Heart left ventricle (tissue), 16 donors: ENCODE measurements at regions not wholly inside any gene's neighbourhood (a gene's known extent, or its start where the extent isn't known, plus 50 kb on each side); places are given as distances from the start of the nearest gene placed in this dataset.

Experiments used
- ATAC-seq, 4 donors: fragments of 200-7000 bp; cut with Tn5 transposase; one replicate each; pipeline ENCODE4 v1.9.1; 2020 to 2022; ENCODE audit warnings: moderate library complexity in 4 of 4, mild to moderate bottlenecking in 3 of 4, moderate number of reproducible peaks in 1 of 4
- DNase-seq, 5 donors: peaks; one replicate each; pipeline ENCODE4 v3.0.0-alpha.2; 2020
- H3K27ac ChIP-seq, 12 donors: fragments of 200-600 bp; sonication (generic) in 4 of 12; one replicate each; pipeline versions ENCODE4 v1.5.0 to v1.8.0; 2016 to 2022; ENCODE audit warnings: mild to moderate bottlenecking in 2 of 12
- H3K27me3 ChIP-seq, 9 donors: fragments of 200-600 bp; sonication (generic) in 2 of 9; one replicate each; pipeline versions ENCODE4 v1.5.1 to v1.8.0; 2016 to 2022; ENCODE audit warnings: mild to moderate bottlenecking in 3 of 9
- H3K36me3 ChIP-seq, 9 donors: fragments of 200-600 bp; sonication (generic) in 2 of 9; one replicate each; pipeline versions ENCODE4 v1.5.0 to v1.8.0; 2018 to 2022; ENCODE audit warnings: mild to moderate bottlenecking in 2 of 9
- H3K4me1 ChIP-seq, 12 donors: fragments of 200-600 bp; sonication (generic) in 4 of 12; one replicate each; pipeline versions ENCODE4 v1.5.0 to v1.8.0; 2016 to 2022; ENCODE audit warnings: mild to moderate bottlenecking in 3 of 12
- H3K4me3 ChIP-seq, 12 donors: fragments of 200-600 bp; sonication (generic) in 4 of 12; one replicate each; pipeline versions ENCODE4 v1.5.0 to v1.8.0; 2017 to 2022; ENCODE audit warnings: mild to moderate bottlenecking in 9 of 12, moderate library complexity in 4 of 12
- H3K9me3 ChIP-seq, 12 donors: fragments of 200-600 bp; sonication (generic) in 4 of 12; one replicate each; pipeline versions ENCODE4 v1.5.0 to v1.8.0; 2016 to 2022; ENCODE audit warnings: mild to moderate bottlenecking in 1 of 12
- CTCF ChIP-seq, 12 donors: fragments of 200-600 bp; sonication (generic) in 4 of 12; IDR thresholded peaks; one replicate each; pipeline versions ENCODE4 v1.5.0 to v1.8.0; 2018 to 2022; ENCODE audit warnings: antibody characterized with exemption in 12 of 12, mild to moderate bottlenecking in 5 of 12
- POLR2A ChIP-seq, 2 donors: fragments of 450-650 bp; IDR thresholded peaks; one replicate each; pipeline ENCODE4 v1.6.1; 2017; ENCODE audit warnings: antibody characterized with exemption in 2 of 2, mild to moderate bottlenecking in 2 of 2, moderate library complexity in 2 of 2
- WGBS, 4 donors: extraction: QIAGEN DNeasy Blood & Tissue Kit in 2 of 4; methylation state at CpG; one replicate each; pipeline versions ENCODE4 v1.1.5 to v1.1.7; 2013 to 2018; 5-methylcytosine and 5-hydroxymethylcytosine counted together
- intact Hi-C, 10 donors: fragments of 100-400 bp; cut with DNase I; formaldehyde crosslinking; loops; one replicate each; pipeline versions ENCODE4 v1.11.1 to v1.14.2; 2022
- donor health status: ischemic (EF 13 %, LVEDD 7.1; RV severe dilation, severe dysfunction).
- donor health status: healthy with polysubstance abuse.
- donor health status: DM: no; HTN: yes; CAD: no.
- donor health status: DM: no; HTN: no; CAD: no.
- donor health status: ischemic (EF 25% LVEDD 6.9; RV normal size, moderate dysfunction).
- donor health status: ischemic (EF 25% LVEDD 5.7; RV mildly dilated, moderate dysfunction).
- donor health status: healthy.
- donor health status: DM: yes; HTN: yes; CAD: no.
- donor health status: ischemic (EF 35%, LVEDD 5.7; RV mildly dilated, moderate dysfunction).
- donor health status: nonischemic (EF 11% LVEDD 7.7; RV severe dilation, severe dysfunction).
- donor health status: DM: yes; HTN: yes; CAD: no.
- donor health status: PGD.
- donor health status: ischemic (EF 29% LVEDD 5.4; RV normal size, mild dysfunction).
- donor health status: nonischemic (EF 23%, LVEDD 6.1; RV moderate dilation, normal function).

- intact Hi-C loops: no loop called here
- Histone ChIP-seq H3K27me3 (no peaks in the 10 kb centered on the region), H3K27ac (no peak overlapping the region), H3K36me3 (no peaks in the 10 kb centered on the region), H3K4me1 (no peaks in the 10 kb centered on the region), H3K4me3 (no peak overlapping the region), H3K9me3 (no peaks in the 10 kb centered on the region)
- no peak for ATAC-seq
- TF ChIP-seq POLR2A (IDR thresholded peaks at IDR 0.05) (no peak), CTCF (IDR thresholded peaks at IDR 0.05) (no peak)
- no peak for DNase-seq
These were observed 186.4 kb downstream of the WNT5A start for GRCh38 chr3:55300701-55301100.

- Histone ChIP-seq H3K27ac (no peak overlapping the region), H3K9me3 (no peaks in the 10 kb centered on the region), H3K27me3 (no peaks in the 10 kb centered on the region), H3K4me3 (no peak overlapping the region), H3K4me1 (no peaks in the 10 kb centered on the region), H3K36me3 (no peaks in the 10 kb centered on the region)
- WGBS, 4 donors: 56 to 75% (median 64%) methylated on average over 5 of the region's 5 CpGs
- TF ChIP-seq CTCF (IDR thresholded peaks at IDR 0.05) (no peak), POLR2A (IDR thresholded peaks at IDR 0.05) (no peak)
- intact Hi-C loops: no loop called here
- no peak for DNase-seq
- no peak for ATAC-seq
These were observed 189.4 kb downstream of the WNT5A start for GRCh38 chr3:55297706-55298105.

GRCh38 chr3:55297245-55297644 lies 189.9 kb downstream of the WNT5A start:
- 74 to 82% (median 78%) methylated on average over 2 of the region's 2 CpGs for WGBS, 4 donors
- no peak for ATAC-seq
- DNase-seq: no peak
- H3K27me3 ChIP-seq: no peaks in the 10 kb centered on the region
- H3K4me1 ChIP-seq: no peaks in the 10 kb centered on the region
- no peaks in the 10 kb centered on the region for H3K36me3 ChIP-seq
- no peak overlapping the region for H3K4me3 ChIP-seq
- intact Hi-C loops: no loop called here
- H3K27ac ChIP-seq: no peak overlapping the region
- TF ChIP-seq POLR2A (IDR thresholded peaks at IDR 0.05) (no peak), CTCF (IDR thresholded peaks at IDR 0.05) (no peak)
- no peaks in the 10 kb centered on the region for H3K9me3 ChIP-seq

- Histone ChIP-seq H3K27ac (no peak overlapping the region), H3K4me3 (no peak overlapping the region), H3K36me3 (no peaks in the 10 kb centered on the region), H3K4me1 (no peaks in the 10 kb centered on the region), H3K27me3 (no peaks in the 10 kb centered on the region), H3K9me3 (no peaks in the 10 kb centered on the region)
- intact Hi-C loops: no loop called here
- TF ChIP-seq CTCF (IDR thresholded peaks at IDR 0.05) (no peak), POLR2A (IDR thresholded peaks at IDR 0.05) (no peak)
- 63 to 89% (median 72%) methylated on average over 1 of the region's 1 CpG for WGBS, 4 donors
- ATAC-seq: no peak
- DNase-seq: no peak
These were observed 190.3 kb downstream of the WNT5A start for GRCh38 chr3:55296791-55297190.
